Esophagus muscularis mucosa (tissue), 3 donors: ENCODE measurements at regions not wholly inside any gene's neighbourhood (a gene's known extent, or its start where the extent isn't known, plus 50 kb on each side); places are given as distances from the start of the nearest gene placed in this dataset.

ENCODE experiments used
- POLR2A ChIP-seq: fragments of 450-650 bp; IDR thresholded peaks from one replicate; pipeline ENCODE4 v1.6.1; 2017; ENCODE audit warnings: antibody characterized with exemption, moderate library complexity, mild to moderate bottlenecking, low read depth
- POLR2AphosphoS5 ChIP-seq, 2 donors: sonication (generic); formaldehyde crosslinking; IDR thresholded peaks; one replicate each; pipeline ENCODE4 v1.6.1; 2017; ENCODE audit warnings: antibody characterized with exemption in 2 of 2
- TF ChIP-seq, protein P1 (sequence below), 3 experiments: fragments of 200-600 bp in 2 of 3; fragments of 450-650 bp in 1 of 3; sonication (generic) in 2 of 3; IDR thresholded peaks; one replicate each; pipeline ENCODE4 v1.5.1; 2017 to 2019; ENCODE audit warnings: antibody characterized with exemption in 3 of 3, mild to moderate bottlenecking in 2 of 3, moderate library complexity in 1 of 3

DNA sequence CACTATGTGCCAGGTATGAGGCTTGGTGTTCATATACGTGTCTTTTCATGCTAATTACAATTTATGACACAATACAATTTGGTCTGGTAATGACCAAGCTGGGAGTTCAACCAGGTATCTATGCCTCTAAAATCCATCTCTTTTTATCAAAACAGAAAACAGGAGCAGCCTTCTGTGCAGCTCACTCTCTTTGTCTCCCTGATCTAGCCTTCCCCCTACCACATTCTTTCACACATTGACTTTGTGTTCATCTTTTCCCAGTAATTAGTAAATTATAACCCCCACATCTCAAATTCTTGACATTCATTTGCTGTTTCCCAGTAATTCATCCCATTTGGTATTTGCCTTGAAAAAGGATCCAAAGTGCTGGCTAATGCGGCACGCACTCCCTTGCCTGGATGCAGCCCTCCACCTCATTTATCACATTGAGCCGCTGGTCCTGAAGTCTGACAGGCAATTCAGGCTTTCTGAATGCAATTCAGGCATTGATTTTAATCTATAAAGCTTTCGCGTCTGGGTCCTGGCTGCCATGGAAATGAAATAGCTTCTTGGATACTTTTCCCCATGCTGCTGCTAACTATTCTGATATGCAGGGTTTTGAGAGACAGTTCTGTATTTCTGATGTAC is 112.5 kb upstream of the ANKRD1 start:
- TF ChIP-seq, protein P1, sequence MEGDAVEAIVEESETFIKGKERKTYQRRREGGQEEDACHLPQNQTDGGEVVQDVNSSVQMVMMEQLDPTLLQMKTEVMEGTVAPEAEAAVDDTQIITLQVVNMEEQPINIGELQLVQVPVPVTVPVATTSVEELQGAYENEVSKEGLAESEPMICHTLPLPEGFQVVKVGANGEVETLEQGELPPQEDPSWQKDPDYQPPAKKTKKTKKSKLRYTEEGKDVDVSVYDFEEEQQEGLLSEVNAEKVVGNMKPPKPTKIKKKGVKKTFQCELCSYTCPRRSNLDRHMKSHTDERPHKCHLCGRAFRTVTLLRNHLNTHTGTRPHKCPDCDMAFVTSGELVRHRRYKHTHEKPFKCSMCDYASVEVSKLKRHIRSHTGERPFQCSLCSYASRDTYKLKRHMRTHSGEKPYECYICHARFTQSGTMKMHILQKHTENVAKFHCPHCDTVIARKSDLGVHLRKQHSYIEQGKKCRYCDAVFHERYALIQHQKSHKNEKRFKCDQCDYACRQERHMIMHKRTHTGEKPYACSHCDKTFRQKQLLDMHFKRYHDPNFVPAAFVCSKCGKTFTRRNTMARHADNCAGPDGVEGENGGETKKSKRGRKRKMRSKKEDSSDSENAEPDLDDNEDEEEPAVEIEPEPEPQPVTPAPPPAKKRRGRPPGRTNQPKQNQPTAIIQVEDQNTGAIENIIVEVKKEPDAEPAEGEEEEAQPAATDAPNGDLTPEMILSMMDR (IDR thresholded peaks at IDR 0.05): no peak
- TF ChIP-seq POLR2A: no peak
- TF ChIP-seq POLR2AphosphoS5 (IDR thresholded peaks at IDR 0.05): no peak
